Hematopoietic multipotent progenitor cell treated with erythropoietin and hydrocortisone succinate and interleukin-3 and kit ligand, for 8 days (in vitro differentiated cells): ENCODE measurements at regions not wholly inside any gene's neighbourhood (a gene's known extent, or its start where the extent isn't known, plus 50 kb on each side); places are given as distances from the start of the nearest gene placed in this dataset.

Experiments
- DNase-seq: peaks from one replicate; pipeline ENCODE4 v3.0.0-alpha.2; 2015

GRCh38 chr6:149185799-149186357 is 131.6 kb upstream of the TAB2 start:
- DNase-seq: no peak

- no peak for DNase-seq
Observed at GRCh38 chr6:149186873-149187272, 130.6 kb upstream of the TAB2 start.

- peak; percentile 59 for DNase-seq
Observed at GRCh38 chr6:149190224-149190831, 127.2 kb upstream of the TAB2 start.

- DNase-seq: no peak
Observed at GRCh38 chr6:149194820-149195558, 122.5 kb upstream of the TAB2 start.

GRCh38 chr6:149196091-149196490 is 121.4 kb upstream of the TAB2 start:
- no peak for DNase-seq

GRCh38 chr6:149197482-149197881 is 120.0 kb upstream of the TAB2 start:
- no peak for DNase-seq

- DNase-seq: no peak
Observed at GRCh38 chr6:149198265-149198664, 119.2 kb upstream of the TAB2 start.

- DNase-seq: no peak
Observed at GRCh38 chr6:149200282-149200945, 117.1 kb upstream of the TAB2 start.

GRCh38 chr6:149201068-149201655 is 116.3 kb upstream of the TAB2 start:
- DNase-seq: no peak

GRCh38 chr6:149202100-149202499 is 115.4 kb upstream of the TAB2 start:
- no peak for DNase-seq

GRCh38 chr6:149202952-149203351 is 114.6 kb upstream of the TAB2 start:
- DNase-seq: no peak

GRCh38 chr6:149203509-149203908 is 114.0 kb upstream of the TAB2 start:
- no peak for DNase-seq

GRCh38 chr6:149208134-149208601 is 109.3 kb upstream of the TAB2 start:
- DNase-seq: no peak

GRCh38 chr6:149209871-149210775 is 107.4 kb upstream of the TAB2 start:
- DNase-seq: peak; percentile 94

GRCh38 chr6:149211046-149211571 is 106.4 kb upstream of the TAB2 start:
- DNase-seq: no peak

- DNase-seq: no peak
Observed at GRCh38 chr6:149212206-149212605, 105.3 kb upstream of the TAB2 start.

GRCh38 chr6:149212892-149213801 is 104.4 kb upstream of the TAB2 start:
- DNase-seq: no peak

GRCh38 chr6:149213829-149214228 is 103.7 kb upstream of the TAB2 start:
- no peak for DNase-seq

- DNase-seq: no peak
Observed at GRCh38 chr6:149216459-149216858, 101.1 kb upstream of the TAB2 start.

GRCh38 chr6:149217466-149217888 is 100.0 kb upstream of the TAB2 start:
- no peak for DNase-seq

GRCh38 chr6:149218471-149218870 is 99.0 kb upstream of the TAB2 start:
- DNase-seq: no peak
